ENCODE measurements at regions not wholly inside any gene's neighbourhood (a gene's known extent, or its start where the extent isn't known, plus 50 kb on each side); places are given as distances from the start of the nearest gene placed in this dataset.
A peak's percentile ranks its signal among the peaks of the same experiment; 100 is the strongest.

DNA sequence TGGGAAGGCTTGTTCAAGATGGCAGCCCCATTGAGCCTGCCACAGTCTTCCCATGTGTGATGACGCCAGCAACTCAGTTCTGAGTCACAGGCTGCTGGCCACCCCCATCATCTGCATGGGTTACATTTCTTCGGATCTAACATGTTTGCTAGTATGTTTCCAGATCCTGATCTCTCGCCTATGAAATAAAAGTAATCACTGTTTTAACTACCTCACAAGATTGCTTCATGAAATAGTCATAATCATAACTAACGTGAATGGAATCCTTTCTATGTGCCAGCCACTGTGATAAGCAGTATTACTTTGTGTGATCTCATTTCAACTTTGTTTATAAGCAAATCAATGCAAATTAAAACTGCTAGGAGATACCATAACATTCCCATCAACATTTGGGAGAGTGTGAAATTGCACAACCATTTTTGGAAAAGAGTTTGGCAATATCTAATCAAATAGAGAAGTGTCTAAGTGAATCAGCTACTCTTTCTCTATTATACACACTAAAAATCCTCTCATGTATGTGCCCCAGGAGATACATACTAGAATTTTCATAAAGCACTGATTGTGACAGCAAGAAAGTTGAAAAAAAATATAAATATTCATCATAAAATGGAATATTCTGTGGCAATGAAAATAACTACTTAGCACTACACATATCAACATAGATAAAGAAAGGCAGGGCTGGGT lies 300.2 kb upstream of the IRX5 start:
- peak in 1 of 4 donors; percentile 27 for ATAC-seq
- Histone ChIP-seq H3K4me1 (peaks cover 0 to 6% (median 0%) of the 10 kb centered on the region in 3 donors), H3K27ac (no peak overlapping the region), H3K27me3 (no peaks in the 10 kb centered on the region), H3K9me3 (no peaks in the 10 kb centered on the region), H3K4me3 (no peak overlapping the region), H3K36me3 (no peaks in the 10 kb centered on the region)
- no peak for DNase-seq
- no peak for FAIRE-seq
- TF ChIP-seq, protein P1, sequence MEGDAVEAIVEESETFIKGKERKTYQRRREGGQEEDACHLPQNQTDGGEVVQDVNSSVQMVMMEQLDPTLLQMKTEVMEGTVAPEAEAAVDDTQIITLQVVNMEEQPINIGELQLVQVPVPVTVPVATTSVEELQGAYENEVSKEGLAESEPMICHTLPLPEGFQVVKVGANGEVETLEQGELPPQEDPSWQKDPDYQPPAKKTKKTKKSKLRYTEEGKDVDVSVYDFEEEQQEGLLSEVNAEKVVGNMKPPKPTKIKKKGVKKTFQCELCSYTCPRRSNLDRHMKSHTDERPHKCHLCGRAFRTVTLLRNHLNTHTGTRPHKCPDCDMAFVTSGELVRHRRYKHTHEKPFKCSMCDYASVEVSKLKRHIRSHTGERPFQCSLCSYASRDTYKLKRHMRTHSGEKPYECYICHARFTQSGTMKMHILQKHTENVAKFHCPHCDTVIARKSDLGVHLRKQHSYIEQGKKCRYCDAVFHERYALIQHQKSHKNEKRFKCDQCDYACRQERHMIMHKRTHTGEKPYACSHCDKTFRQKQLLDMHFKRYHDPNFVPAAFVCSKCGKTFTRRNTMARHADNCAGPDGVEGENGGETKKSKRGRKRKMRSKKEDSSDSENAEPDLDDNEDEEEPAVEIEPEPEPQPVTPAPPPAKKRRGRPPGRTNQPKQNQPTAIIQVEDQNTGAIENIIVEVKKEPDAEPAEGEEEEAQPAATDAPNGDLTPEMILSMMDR (IDR thresholded peaks at IDR 0.05) = no peak
- intact Hi-C loops (cut with DNase I) = no loop called here
- WGBS, 2 donors = 76 to 80% methylated on average over 4 of the region's 4 CpGs

DNA sequence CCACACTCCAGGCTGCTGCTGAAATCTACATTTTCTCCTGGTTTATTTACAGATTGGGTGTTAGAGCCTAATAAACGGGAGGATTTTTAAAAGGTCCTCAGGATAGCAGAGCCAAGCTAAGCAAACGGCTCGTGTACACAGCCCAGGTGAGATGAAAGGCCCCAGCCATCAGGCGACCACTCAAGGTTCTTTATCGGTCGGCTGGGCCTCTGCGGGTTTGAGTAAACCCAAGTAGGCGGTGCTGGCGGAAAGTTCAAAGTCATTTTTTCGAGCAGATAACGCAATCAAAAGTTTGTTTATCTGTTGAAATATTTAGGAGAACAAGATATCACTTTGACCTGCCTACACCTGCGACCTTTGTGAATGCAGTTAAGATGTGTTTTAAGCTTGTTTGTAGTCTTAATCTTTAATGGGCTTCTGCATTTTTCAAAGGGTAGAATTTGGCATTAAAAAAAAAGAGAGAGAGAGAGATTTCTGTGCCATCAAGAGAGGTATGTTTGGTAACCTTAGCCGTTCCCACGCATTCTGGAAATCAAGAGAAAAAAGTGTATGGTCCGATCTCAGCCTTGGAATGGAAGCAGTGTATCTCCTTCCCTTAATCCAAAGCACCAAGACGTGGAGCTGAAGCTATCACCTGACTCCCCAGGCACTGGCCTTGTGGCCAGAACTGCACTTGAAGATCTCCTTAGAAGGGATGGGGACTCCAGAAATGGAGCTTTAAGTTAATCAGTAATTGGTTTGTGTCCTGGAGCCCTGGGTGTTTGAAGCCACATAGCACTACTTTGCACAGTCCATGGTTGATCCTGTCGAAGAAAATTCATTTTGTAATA lies 301.7 kb upstream of the IRX5 start:
- DNase-seq (peak in 1 of 6 donors; percentile 67), ATAC-seq (peak in 3 of 4 donors; percentile 25 to 94 (median 93)), FAIRE-seq (no peak)
- no peak overlapping the region for H3K27ac ChIP-seq
- TF ChIP-seq, protein P1 (IDR thresholded peaks at IDR 0.05) = no peak
- H3K36me3 ChIP-seq = no peaks in the 10 kb centered on the region
- no peak overlapping the region for H3K4me3 ChIP-seq
- intact Hi-C loops (cut with DNase I) = no loop called here
- 25 to 36% methylated on average over 17 of the region's 17 CpGs for WGBS, 2 donors
- H3K27me3 ChIP-seq = no peaks in the 10 kb centered on the region
- H3K9me3 ChIP-seq = no peaks in the 10 kb centered on the region
- peaks cover 0 to 6% (median 0%) of the 10 kb centered on the region in 3 donors for H3K4me1 ChIP-seq

DNA sequence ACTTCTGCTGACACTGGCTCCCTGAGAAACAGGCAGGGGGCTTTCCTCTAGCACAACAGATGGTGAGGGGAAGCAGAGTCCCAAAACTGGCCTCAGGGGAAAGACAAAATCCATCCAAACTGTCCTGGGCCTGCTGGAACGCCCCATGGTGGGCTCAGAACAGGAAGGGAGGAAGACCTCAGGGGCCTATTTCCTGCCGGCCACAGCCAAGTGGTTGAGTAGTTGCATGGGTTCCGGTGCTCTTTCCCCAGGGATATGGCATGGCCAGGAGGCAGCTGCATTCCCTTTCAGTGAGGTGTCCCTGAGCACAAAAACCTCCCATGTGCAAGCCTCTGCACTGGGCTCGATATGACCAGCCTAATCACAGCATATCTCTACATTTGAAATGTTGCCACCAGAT lies 303.0 kb upstream of the IRX5 start:
- Histone ChIP-seq H3K27me3 (no peaks in the 10 kb centered on the region), H3K36me3 (no peaks in the 10 kb centered on the region), H3K27ac (no peak overlapping the region), H3K9me3 (no peaks in the 10 kb centered on the region), H3K4me3 (no peak overlapping the region), H3K4me1 (peaks cover 0 to 6% (median 0%) of the 10 kb centered on the region in 3 donors)
- 73 to 78% methylated on average over 4 of the region's 4 CpGs for WGBS, 2 donors
- no peak for FAIRE-seq
- ATAC-seq = no peak
- TF ChIP-seq, protein P1 (IDR thresholded peaks at IDR 0.05) = no peak
- intact Hi-C loops (cut with DNase I) = no loop called here
- DNase-seq = no peak

DNA sequence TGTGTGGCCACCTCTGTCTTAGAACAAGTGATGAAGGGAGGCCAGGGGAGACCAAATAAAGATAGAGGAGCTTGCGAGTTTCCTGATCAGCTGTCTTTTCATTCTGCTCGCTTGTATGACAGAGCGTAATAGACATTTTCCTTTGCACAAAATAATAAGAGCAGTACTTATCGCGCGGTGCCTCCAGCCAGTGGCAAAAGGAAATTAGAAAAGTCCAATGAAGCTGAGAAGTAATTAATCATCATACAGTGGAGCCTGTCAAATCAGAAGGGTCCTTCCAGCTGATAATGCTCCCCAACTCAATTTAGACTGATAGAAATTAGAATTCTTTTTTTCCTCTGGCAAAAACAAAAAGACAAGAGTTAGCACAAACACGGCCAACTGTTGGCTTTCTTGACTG lies 307.0 kb upstream of the IRX5 start:
- 88 to 94% methylated on average over 7 of the region's 7 CpGs for WGBS, 2 donors
- FAIRE-seq = no peak
- TF ChIP-seq, protein P1 (IDR thresholded peaks at IDR 0.05) = no peak
- H3K27me3 ChIP-seq = no peaks in the 10 kb centered on the region
- ATAC-seq = no peak
- no peak overlapping the region for H3K4me3 ChIP-seq
- intact Hi-C loops (cut with DNase I) = no loop called here
- no peaks in the 10 kb centered on the region for H3K9me3 ChIP-seq
- peaks cover 0 to under 1% (median 0%) of the 10 kb centered on the region in 3 donors for H3K4me1 ChIP-seq
- no peak for DNase-seq
- H3K27ac ChIP-seq = no peak overlapping the region
- H3K36me3 ChIP-seq = no peaks in the 10 kb centered on the region

DNA sequence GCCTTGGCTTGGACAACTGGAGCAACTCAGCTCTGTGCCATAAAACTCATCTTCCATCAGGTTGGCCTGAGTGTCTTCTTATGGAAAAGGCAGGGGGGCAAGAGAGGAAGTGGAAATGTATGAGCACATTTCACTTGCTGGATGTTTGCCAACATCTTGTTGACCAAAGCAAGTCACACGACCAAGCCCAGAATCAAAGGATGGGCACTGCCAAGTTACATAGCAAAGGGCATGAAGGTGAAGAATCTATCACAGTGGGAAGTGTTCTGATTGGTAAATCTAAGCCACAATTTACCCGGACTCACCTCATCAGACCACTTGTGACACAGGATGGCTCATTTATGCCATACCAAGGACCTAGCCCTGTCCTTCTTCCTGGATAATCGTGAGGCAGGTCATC lies 310.5 kb upstream of the IRX5 start:
- Histone ChIP-seq H3K36me3 (no peaks in the 10 kb centered on the region), H3K4me3 (no peak overlapping the region), H3K27me3 (no peaks in the 10 kb centered on the region), H3K9me3 (no peaks in the 10 kb centered on the region), H3K4me1 (no peaks in the 10 kb centered on the region), H3K27ac (no peak overlapping the region)
- no peak for ATAC-seq
- intact Hi-C loops (cut with DNase I) = no loop called here
- 50 to 54% methylated on average over 3 of the region's 3 CpGs for WGBS, 2 donors
- DNase-seq = no peak
- no peak for FAIRE-seq
- TF ChIP-seq, protein P1 (IDR thresholded peaks at IDR 0.05) = no peak
